Lower leg skin (tissue), 3 donors: ENCODE measurements at regions not wholly inside any gene's neighbourhood (a gene's known extent, or its start where the extent isn't known, plus 50 kb on each side); places are given as distances from the start of the nearest gene placed in this dataset.

Source experiments
- POLR2A ChIP-seq, 2 donors: fragments of 450-650 bp; IDR thresholded peaks; one replicate each; pipeline ENCODE4 v1.6.1; 2016 to 2017; ENCODE audit warnings: antibody characterized with exemption in 2 of 2, mild to moderate bottlenecking in 1 of 2, moderate library complexity in 1 of 2
- TF ChIP-seq, protein P1 (sequence below), 3 donors: fragments of 450-650 bp; IDR thresholded peaks; one replicate each; pipeline ENCODE4 v1.5.1; 2016; ENCODE audit warnings: antibody characterized with exemption in 3 of 3, mild to moderate bottlenecking in 3 of 3, moderate library complexity in 2 of 3

DNA sequence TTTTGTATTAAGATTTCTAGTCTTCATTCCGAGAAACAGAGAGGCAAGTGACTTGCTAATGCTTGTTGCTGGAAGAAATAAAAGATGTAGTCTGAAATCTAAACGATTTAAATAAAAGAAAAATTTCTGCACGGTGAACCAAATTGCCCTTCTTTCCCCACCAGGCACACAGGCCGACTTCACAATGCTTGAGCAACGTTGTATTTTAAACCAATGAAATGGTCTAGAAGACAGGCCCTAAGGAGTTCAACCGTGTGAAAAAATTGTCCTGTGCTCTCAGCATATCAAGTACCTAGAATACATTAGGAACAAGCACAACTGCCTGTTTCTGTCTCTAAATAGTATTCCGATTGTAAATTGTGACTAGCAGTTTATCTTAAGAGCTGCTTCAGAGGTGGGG is 308.8 kb upstream of the SOX4 start:
- TF ChIP-seq, protein P1, sequence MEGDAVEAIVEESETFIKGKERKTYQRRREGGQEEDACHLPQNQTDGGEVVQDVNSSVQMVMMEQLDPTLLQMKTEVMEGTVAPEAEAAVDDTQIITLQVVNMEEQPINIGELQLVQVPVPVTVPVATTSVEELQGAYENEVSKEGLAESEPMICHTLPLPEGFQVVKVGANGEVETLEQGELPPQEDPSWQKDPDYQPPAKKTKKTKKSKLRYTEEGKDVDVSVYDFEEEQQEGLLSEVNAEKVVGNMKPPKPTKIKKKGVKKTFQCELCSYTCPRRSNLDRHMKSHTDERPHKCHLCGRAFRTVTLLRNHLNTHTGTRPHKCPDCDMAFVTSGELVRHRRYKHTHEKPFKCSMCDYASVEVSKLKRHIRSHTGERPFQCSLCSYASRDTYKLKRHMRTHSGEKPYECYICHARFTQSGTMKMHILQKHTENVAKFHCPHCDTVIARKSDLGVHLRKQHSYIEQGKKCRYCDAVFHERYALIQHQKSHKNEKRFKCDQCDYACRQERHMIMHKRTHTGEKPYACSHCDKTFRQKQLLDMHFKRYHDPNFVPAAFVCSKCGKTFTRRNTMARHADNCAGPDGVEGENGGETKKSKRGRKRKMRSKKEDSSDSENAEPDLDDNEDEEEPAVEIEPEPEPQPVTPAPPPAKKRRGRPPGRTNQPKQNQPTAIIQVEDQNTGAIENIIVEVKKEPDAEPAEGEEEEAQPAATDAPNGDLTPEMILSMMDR (IDR thresholded peaks at IDR 0.05), result no peak
- no peak for TF ChIP-seq POLR2A (IDR thresholded peaks at IDR 0.05)
